MCF 10A (cell line): ENCODE measurements at regions not wholly inside any gene's neighbourhood (a gene's known extent, or its start where the extent isn't known, plus 50 kb on each side); places are given as distances from the start of the nearest gene placed in this dataset.

ENCODE experiments used
- BruUV-seq: library from RNA; stranded (reverse); fragments of 400-500 nt; replicated peaks from 2 replicates; lab custom pipeline; 2021; lab: Mats Ljungman, UMichigan
- CTCF ChIA-PET: fragments of 300-600 bp; sonication (Branson Sonifier 250); formaldehyde crosslinking; extraction: SDS; loops from one replicate; lab custom pipeline; 2021; ENCODE audit warnings: antibody characterized with exemption, inconsistent platforms; lab: Yijun Ruan, JAX
- POLR2A ChIA-PET: fragments of 300-600, 350-650 bp; sonication (Branson Sonifier 250); formaldehyde crosslinking; extraction: SDS; loops from one replicate; lab custom pipeline; 2020; ENCODE audit warnings: antibody characterized with exemption, inconsistent platforms; lab: Yijun Ruan, JAX
- DNase-seq: peaks from one replicate; pipeline ENCODE4 v3.0.0-alpha.2; 2018; ENCODE audit not compliant: unreplicated experiment
- H3K27ac Mint-ChIP-seq: one replicate; pipeline ENCODE4 v1.8.0; 2022; ENCODE audit warnings: mild to moderate bottlenecking, low read depth, mixed read lengths; ENCODE audit not compliant: unreplicated experiment
- H3K27me3 Mint-ChIP-seq: one replicate; pipeline ENCODE4 v1.8.0; 2022; ENCODE audit warnings: mixed read lengths; ENCODE audit not compliant: insufficient read depth, unreplicated experiment
- H3K36me3 Mint-ChIP-seq: one replicate; pipeline ENCODE4 v1.8.0; 2022; ENCODE audit warnings: mild to moderate bottlenecking, moderate library complexity, mixed read lengths; ENCODE audit not compliant: insufficient read depth, unreplicated experiment
- H3K4me1 Mint-ChIP-seq: one replicate; pipeline ENCODE4 v1.8.0; 2022; ENCODE audit warnings: mixed read lengths; ENCODE audit not compliant: insufficient read depth, unreplicated experiment
- H3K4me3 Mint-ChIP-seq: one replicate; pipeline ENCODE4 v1.8.0; 2022; ENCODE audit warnings: mild to moderate bottlenecking, moderate library complexity, mixed read lengths; ENCODE audit not compliant: unreplicated experiment
- H3K9me3 Mint-ChIP-seq: one replicate; pipeline ENCODE4 v1.8.0; 2022; ENCODE audit warnings: mixed read lengths; ENCODE audit not compliant: unreplicated experiment
- CTCF ChIP-seq: fragments of 200-600 bp; IDR thresholded peaks from one replicate; pipeline ENCODE4 v1.8.0; 2022; ENCODE audit warnings: antibody characterized with exemption, mild to moderate bottlenecking; ENCODE audit not compliant: unreplicated experiment
- intact Hi-C: fragments of 100-400 bp; cut with micrococcal nuclease; formaldehyde crosslinking; loops from 2 replicates; pipeline ENCODE4 v1.14.1; 2022

- no peak overlapping the region for H3K27ac Mint-ChIP-seq
- CTCF ChIA-PET, result interaction anchor here (0.7 kb wide), 1 partner anchor 247 kb away, joined by 3 read pairs; no protein-coding TSS in a partner anchor
- DNase-seq, result no peak
- POLR2A ChIA-PET, result no interaction called here
- H3K4me3 Mint-ChIP-seq, result no peak overlapping the region
- TF ChIP-seq CTCF, result no peak
- H3K36me3 Mint-ChIP-seq, result no peaks in the 10 kb centered on the region
- no peaks in the 10 kb centered on the region for H3K4me1 Mint-ChIP-seq
- H3K27me3 Mint-ChIP-seq, result peaks cover 27% of the 10 kb centered on the region
- intact Hi-C loops, result no loop called here
- no peaks in the 10 kb centered on the region for H3K9me3 Mint-ChIP-seq
- BruUV-seq, result no TSS peak
Observed at GRCh38 chr1:29827237-29827750, 591.0 kb downstream of the PTPRU start.

GRCh38 chr1:29826646-29827045 is 590.3 kb downstream of the PTPRU start:
- H3K36me3 Mint-ChIP-seq, result no peaks in the 10 kb centered on the region
- intact Hi-C loops, result no loop called here
- POLR2A ChIA-PET, result no interaction called here
- no peak overlapping the region for H3K4me3 Mint-ChIP-seq
- H3K27ac Mint-ChIP-seq, result no peak overlapping the region
- no TSS peak for BruUV-seq
- H3K9me3 Mint-ChIP-seq, result no peaks in the 10 kb centered on the region
- H3K4me1 Mint-ChIP-seq, result no peaks in the 10 kb centered on the region
- DNase-seq, result no peak
- peaks cover 25% of the 10 kb centered on the region for H3K27me3 Mint-ChIP-seq
- CTCF ChIA-PET, result interaction anchor here (0.7 kb wide), 1 partner anchor 247 kb away, joined by 3 read pairs; no protein-coding TSS in a partner anchor
- no peak for TF ChIP-seq CTCF

- no peaks in the 10 kb centered on the region for H3K36me3 Mint-ChIP-seq
- no peak for DNase-seq
- H3K4me3 Mint-ChIP-seq, result no peak overlapping the region
- POLR2A ChIA-PET, result no interaction called here
- H3K27ac Mint-ChIP-seq, result no peak overlapping the region
- intact Hi-C loops, result no loop called here
- peaks cover 25% of the 10 kb centered on the region for H3K27me3 Mint-ChIP-seq
- H3K9me3 Mint-ChIP-seq, result no peaks in the 10 kb centered on the region
- CTCF ChIA-PET, result interaction anchor here (0.6 kb wide), 1 partner anchor 453 kb away, joined by 4 read pairs; no protein-coding TSS in a partner anchor
- BruUV-seq, result no TSS peak
- no peak for TF ChIP-seq CTCF
- H3K4me1 Mint-ChIP-seq, result no peaks in the 10 kb centered on the region
Observed at GRCh38 chr1:29825941-29826415, 589.7 kb downstream of the PTPRU start.

- ChIA-PET POLR2A (no interaction called here), CTCF (no interaction called here)
- Mint-ChIP-seq H3K27ac (no peak overlapping the region), H3K4me1 (no peaks in the 10 kb centered on the region), H3K9me3 (no peaks in the 10 kb centered on the region), H3K36me3 (no peaks in the 10 kb centered on the region), H3K4me3 (no peak overlapping the region), H3K27me3 (peaks cover 25% of the 10 kb centered on the region)
- no peak for TF ChIP-seq CTCF
- no peak for DNase-seq
- no TSS peak for BruUV-seq
- intact Hi-C loops, result no loop called here
Observed at GRCh38 chr1:29825274-29825940, 589.1 kb downstream of the PTPRU start.
